CD4-positive, CD25-positive, alpha-beta regulatory T cell (primary cell): ENCODE measurements at regions not wholly inside any gene's neighbourhood (a gene's known extent, or its start where the extent isn't known, plus 50 kb on each side); places are given as distances from the start of the nearest gene placed in this dataset.

ENCODE experiments used
- ATAC-seq, 2 donors: fragments of 150-1000 bp; cut with Tn5 transposase; one replicate each; pipeline ENCODE4 v1.10.0; 2021; ENCODE audit warnings: low read depth in 2 of 2, moderate number of reproducible peaks in 2 of 2, moderate library complexity in 1 of 2
- DNase-seq, 3 donors: peaks; one replicate each; pipeline versions ENCODE4 v3.0.0 to v3.0.0-alpha.2; 2012 to 2022; ENCODE audit warnings: mixed read lengths in 1 of 3
- H3K27ac ChIP-seq: one replicate; pipeline ENCODE4 v1.7.0; 2013; ENCODE audit warnings: mild to moderate bottlenecking, low read length; ENCODE audit not compliant: insufficient read depth, poor library complexity, severe bottlenecking
- H3K27me3 ChIP-seq: one replicate; pipeline ENCODE4 v1.7.0; 2013; ENCODE audit warnings: low read length; ENCODE audit not compliant: control insufficient read depth, insufficient read depth
- H3K36me3 ChIP-seq: one replicate; pipeline ENCODE4 v1.7.0; 2013; ENCODE audit warnings: mild to moderate bottlenecking, low read length, moderate library complexity; ENCODE audit not compliant: control insufficient read depth, insufficient read depth
- H3K4me1 ChIP-seq: 2 replicates; pipeline ENCODE4 v1.7.0; 2013; ENCODE audit warnings: mild to moderate bottlenecking, low read length; ENCODE audit not compliant: insufficient read depth, control insufficient read depth, poor library complexity, severe bottlenecking
- H3K4me3 ChIP-seq: one replicate; pipeline ENCODE4 v1.7.0; 2013; ENCODE audit warnings: low read depth, mild to moderate bottlenecking, low read length, moderate library complexity
- H3K9me3 ChIP-seq, 2 experiments: 1 replicate in 1 of 2; 2 replicates in 1 of 2; pipeline ENCODE4 v1.7.0; 2013; ENCODE audit warnings: low read length in 2 of 2, mild to moderate bottlenecking in 1 of 2, moderate library complexity in 1 of 2; ENCODE audit not compliant: control insufficient read depth in 2 of 2
- H3K27ac Mint-ChIP-seq, 3 donors: one replicate each; pipeline ENCODE4 v1.8.0; 2020 to 2022; ENCODE audit warnings: mild to moderate bottlenecking in 3 of 3, mixed read lengths in 3 of 3, moderate library complexity in 2 of 3
- H3K27me3 Mint-ChIP-seq: one replicate; pipeline ENCODE4 v1.8.0; 2022; ENCODE audit warnings: mild to moderate bottlenecking, mixed read lengths
- H3K36me3 Mint-ChIP-seq: one replicate; pipeline ENCODE4 v1.8.0; 2020; ENCODE audit warnings: mixed read lengths
- H3K4me1 Mint-ChIP-seq, 4 donors: one replicate each; pipeline ENCODE4 v1.8.0; 2020 to 2022; ENCODE audit warnings: mixed read lengths in 4 of 4, mild to moderate bottlenecking in 1 of 4
- H3K4me3 Mint-ChIP-seq, 4 donors: one replicate each; pipeline ENCODE4 v1.8.0; 2020 to 2022; ENCODE audit warnings: mild to moderate bottlenecking in 4 of 4, mixed read lengths in 4 of 4, moderate library complexity in 3 of 4
- H3K9me3 Mint-ChIP-seq, 7 donors: one replicate each; pipeline ENCODE4 v1.8.0; 2020 to 2022; ENCODE audit warnings: mixed read lengths in 7 of 7, mild to moderate bottlenecking in 3 of 7, moderate library complexity in 2 of 7

- Mint-ChIP-seq H3K27me3 (no peaks in the 10 kb centered on the region), H3K36me3 (no peaks in the 10 kb centered on the region), H3K4me3 (no peak overlapping the region), H3K9me3 (peaks cover 0 to 5% (median 0%) of the 10 kb centered on the region in 7 donors), H3K27ac (no peak overlapping the region), H3K4me1 (no peaks in the 10 kb centered on the region)
- ATAC-seq (no peak), DNase-seq (no peak)
- no peaks in the 10 kb centered on the region for H3K36me3 ChIP-seq
- H3K9me3 ChIP-seq: no peaks in the 10 kb centered on the region
- no peaks in the 10 kb centered on the region for H3K27me3 ChIP-seq
- no peaks in the 10 kb centered on the region for H3K4me1 ChIP-seq
- H3K4me3 ChIP-seq: no peak overlapping the region
- no peak overlapping the region for H3K27ac ChIP-seq
These were observed 204.2 kb downstream of the AASDHPPT start for GRCh38 chr11:106281455-106282173.

GRCh38 chr11:106286881-106287504 is 209.5 kb downstream of the AASDHPPT start:
- no peak for DNase-seq
- Mint-ChIP-seq H3K27ac (no peak overlapping the region), H3K36me3 (no peaks in the 10 kb centered on the region), H3K4me3 (no peak overlapping the region), H3K4me1 (no peaks in the 10 kb centered on the region), H3K27me3 (no peaks in the 10 kb centered on the region), H3K9me3 (peaks cover 0 to 1% (median 0%) of the 10 kb centered on the region in 7 donors)
- no peak overlapping the region for H3K4me3 ChIP-seq
- no peak overlapping the region for H3K27ac ChIP-seq
- H3K36me3 ChIP-seq: no peaks in the 10 kb centered on the region
- no peaks in the 10 kb centered on the region for H3K9me3 ChIP-seq
- H3K4me1 ChIP-seq: no peaks in the 10 kb centered on the region
- ATAC-seq: no peak
- H3K27me3 ChIP-seq: no peaks in the 10 kb centered on the region

GRCh38 chr11:106288057-106288456 is 210.6 kb downstream of the AASDHPPT start:
- Histone ChIP-seq H3K9me3 (no peaks in the 10 kb centered on the region), H3K36me3 (no peaks in the 10 kb centered on the region), H3K4me1 (no peaks in the 10 kb centered on the region), H3K27ac (no peak overlapping the region), H3K27me3 (no peaks in the 10 kb centered on the region), H3K4me3 (no peak overlapping the region)
- no peak for DNase-seq
- Mint-ChIP-seq H3K9me3 (peaks cover 0 to 1% (median 0%) of the 10 kb centered on the region in 7 donors), H3K27ac (no peak overlapping the region), H3K4me1 (no peaks in the 10 kb centered on the region), H3K27me3 (no peaks in the 10 kb centered on the region), H3K36me3 (no peaks in the 10 kb centered on the region), H3K4me3 (no peak overlapping the region)
- no peak for ATAC-seq

DNA sequence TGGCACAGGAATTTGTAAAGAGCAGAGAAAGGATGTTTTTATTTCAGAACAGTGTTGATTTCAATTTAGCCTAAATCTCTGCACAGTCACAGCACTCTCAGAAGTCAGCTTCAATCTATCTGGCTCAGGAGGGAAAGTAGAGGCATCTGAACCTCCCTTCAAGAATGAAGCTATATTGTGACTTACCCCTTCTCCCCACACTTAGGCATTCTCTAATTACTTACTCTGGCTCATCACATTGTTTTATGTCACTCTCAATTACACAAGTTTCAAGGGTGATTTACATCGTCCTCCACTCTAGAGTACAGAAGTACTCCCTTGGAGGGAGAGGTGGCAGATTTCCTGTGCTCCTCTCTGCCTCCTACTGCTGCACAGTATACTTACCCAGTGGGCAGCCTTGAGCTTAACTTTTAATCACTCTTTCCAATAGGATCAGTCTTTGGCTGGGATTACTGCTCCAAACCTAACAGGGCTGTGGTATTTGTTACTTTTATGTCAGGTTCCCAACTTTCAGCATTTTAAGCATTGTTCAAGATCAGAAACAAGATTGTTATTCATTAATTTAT is 211.4 kb downstream of the AASDHPPT start:
- Histone ChIP-seq H3K27ac (no peak overlapping the region), H3K4me1 (no peaks in the 10 kb centered on the region), H3K9me3 (no peaks in the 10 kb centered on the region), H3K27me3 (no peaks in the 10 kb centered on the region), H3K4me3 (no peak overlapping the region), H3K36me3 (no peaks in the 10 kb centered on the region)
- Mint-ChIP-seq H3K4me3 (no peak overlapping the region), H3K4me1 (no peaks in the 10 kb centered on the region), H3K27ac (no peak overlapping the region), H3K9me3 (no peaks in the 10 kb centered on the region), H3K27me3 (no peaks in the 10 kb centered on the region), H3K36me3 (no peaks in the 10 kb centered on the region)
- DNase-seq (no peak), ATAC-seq (no peak)

GRCh38 chr11:106292526-106292925 is 215.1 kb downstream of the AASDHPPT start:
- Histone ChIP-seq H3K27ac (no peak overlapping the region), H3K4me3 (no peak overlapping the region), H3K36me3 (no peaks in the 10 kb centered on the region), H3K9me3 (no peaks in the 10 kb centered on the region), H3K27me3 (no peaks in the 10 kb centered on the region), H3K4me1 (no peaks in the 10 kb centered on the region)
- no peaks in the 10 kb centered on the region for H3K27me3 Mint-ChIP-seq
- no peak overlapping the region for H3K4me3 Mint-ChIP-seq
- no peaks in the 10 kb centered on the region for H3K4me1 Mint-ChIP-seq
- DNase-seq (no peak), ATAC-seq (no peak)
- H3K36me3 Mint-ChIP-seq: no peaks in the 10 kb centered on the region
- H3K9me3 Mint-ChIP-seq: peaks cover 0 to 7% (median 4%) of the 10 kb centered on the region in 7 donors
- no peak overlapping the region for H3K27ac Mint-ChIP-seq

DNA sequence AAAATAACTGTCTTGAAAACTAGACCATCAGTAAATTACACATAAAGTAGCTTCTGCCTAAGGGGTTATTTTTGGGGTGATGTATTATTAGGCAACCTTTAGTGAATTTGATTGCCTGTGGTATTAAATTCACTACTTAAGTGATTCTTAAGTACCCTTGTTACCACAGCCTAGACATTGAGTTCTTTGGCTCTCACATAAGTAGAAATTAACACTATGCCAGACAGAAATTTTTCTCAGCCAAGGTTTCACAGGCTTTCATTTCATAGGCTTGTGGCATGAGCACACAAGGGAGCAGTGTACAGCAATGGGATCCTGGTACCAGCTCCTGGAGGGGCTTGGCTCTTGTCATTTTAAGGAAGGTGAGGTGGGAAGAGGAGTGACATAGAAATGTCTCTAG is 218.5 kb downstream of the AASDHPPT start:
- peaks cover 4% of the 10 kb centered on the region in 2 experiments for H3K9me3 ChIP-seq
- ATAC-seq: no peak
- no peak overlapping the region for H3K4me3 ChIP-seq
- H3K36me3 Mint-ChIP-seq: no peaks in the 10 kb centered on the region
- no peak overlapping the region for H3K4me3 Mint-ChIP-seq
- no peak overlapping the region for H3K27ac Mint-ChIP-seq
- no peaks in the 10 kb centered on the region for H3K27me3 ChIP-seq
- no peaks in the 10 kb centered on the region for H3K36me3 ChIP-seq
- no peaks in the 10 kb centered on the region for H3K4me1 ChIP-seq
- DNase-seq: no peak
- peaks cover 1 to 17% (median 6%) of the 10 kb centered on the region in 7 donors for H3K9me3 Mint-ChIP-seq
- H3K27ac ChIP-seq: no peak overlapping the region
- no peaks in the 10 kb centered on the region for H3K27me3 Mint-ChIP-seq
- no peaks in the 10 kb centered on the region for H3K4me1 Mint-ChIP-seq

DNA sequence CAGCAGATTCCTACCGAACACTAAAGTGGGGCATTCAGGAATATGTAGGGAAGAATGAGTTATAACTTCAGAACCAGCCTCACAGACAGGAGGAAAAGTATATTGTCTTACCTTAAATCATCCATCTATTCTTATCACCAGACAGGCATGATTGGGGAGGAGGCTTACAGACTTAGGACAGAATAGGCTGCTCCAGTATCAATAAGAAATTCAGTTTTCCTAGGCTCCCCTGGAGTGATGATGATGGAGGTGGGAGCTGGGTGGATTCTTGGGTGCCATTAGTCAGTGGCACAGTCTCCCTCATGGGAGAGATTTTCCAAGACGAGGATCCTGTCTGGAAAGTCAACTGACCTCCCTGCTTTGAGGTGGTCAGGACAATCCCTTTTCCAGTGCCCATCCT is 225.0 kb downstream of the AASDHPPT start:
- no peaks in the 10 kb centered on the region for H3K36me3 Mint-ChIP-seq
- no peaks in the 10 kb centered on the region for H3K4me1 ChIP-seq
- no peaks in the 10 kb centered on the region for H3K27me3 Mint-ChIP-seq
- DNase-seq (no peak), ATAC-seq (no peak)
- no peak overlapping the region for H3K4me3 Mint-ChIP-seq
- no peak overlapping the region for H3K4me3 ChIP-seq
- no peaks in the 10 kb centered on the region for H3K27me3 ChIP-seq
- no peaks in the 10 kb centered on the region for H3K36me3 ChIP-seq
- no peak overlapping the region for H3K27ac Mint-ChIP-seq
- no peak overlapping the region for H3K27ac ChIP-seq
- H3K4me1 Mint-ChIP-seq: no peaks in the 10 kb centered on the region
- peaks cover 19 to 33% of the 10 kb centered on the region in 2 experiments for H3K9me3 ChIP-seq
- H3K9me3 Mint-ChIP-seq: peaks cover 0 to 33% (median 7%) of the 10 kb centered on the region in 7 donors
